GM12873 (cell line): ENCODE measurements at regions not wholly inside any gene's neighbourhood (a gene's known extent, or its start where the extent isn't known, plus 50 kb on each side); places are given as distances from the start of the nearest gene placed in this dataset.

Experiments used
- CTCF ChIP-seq: IDR thresholded peaks from 2 replicates; pipeline ENCODE4 v1.5.1; 2012; ENCODE audit warnings: low read depth, mild to moderate bottlenecking, moderate library complexity, low read length, control low read depth; ENCODE audit not compliant: insufficient read depth; ENCODE audit errors: missing control alignments

- no peak for TF ChIP-seq CTCF
Observed at GRCh38 chr12:58347188-58347587, 405.8 kb downstream of the ATP23 start.

- TF ChIP-seq CTCF = no peak
Observed at GRCh38 chr12:58347691-58348090, 406.3 kb downstream of the ATP23 start.

GRCh38 chr12:58349161-58349560 lies 407.8 kb downstream of the ATP23 start:
- no peak for TF ChIP-seq CTCF

- no peak for TF ChIP-seq CTCF
Observed at GRCh38 chr12:58356794-58357193, 415.4 kb downstream of the ATP23 start.

- no peak for TF ChIP-seq CTCF
Observed at GRCh38 chr12:58357511-58357910, 416.1 kb downstream of the ATP23 start.

GRCh38 chr12:58358369-58358768 lies 417.0 kb downstream of the ATP23 start:
- no peak for TF ChIP-seq CTCF

GRCh38 chr12:58359084-58359483 lies 417.7 kb downstream of the ATP23 start:
- TF ChIP-seq CTCF = no peak
